Right lung (tissue), 2 donors: ENCODE measurements at regions not wholly inside any gene's neighbourhood (a gene's known extent, or its start where the extent isn't known, plus 50 kb on each side); places are given as distances from the start of the nearest gene placed in this dataset.

Source experiments
- DNase-seq, 2 donors: peaks; one replicate each; pipeline ENCODE4 v3.0.0-alpha.2; 2013

DNA sequence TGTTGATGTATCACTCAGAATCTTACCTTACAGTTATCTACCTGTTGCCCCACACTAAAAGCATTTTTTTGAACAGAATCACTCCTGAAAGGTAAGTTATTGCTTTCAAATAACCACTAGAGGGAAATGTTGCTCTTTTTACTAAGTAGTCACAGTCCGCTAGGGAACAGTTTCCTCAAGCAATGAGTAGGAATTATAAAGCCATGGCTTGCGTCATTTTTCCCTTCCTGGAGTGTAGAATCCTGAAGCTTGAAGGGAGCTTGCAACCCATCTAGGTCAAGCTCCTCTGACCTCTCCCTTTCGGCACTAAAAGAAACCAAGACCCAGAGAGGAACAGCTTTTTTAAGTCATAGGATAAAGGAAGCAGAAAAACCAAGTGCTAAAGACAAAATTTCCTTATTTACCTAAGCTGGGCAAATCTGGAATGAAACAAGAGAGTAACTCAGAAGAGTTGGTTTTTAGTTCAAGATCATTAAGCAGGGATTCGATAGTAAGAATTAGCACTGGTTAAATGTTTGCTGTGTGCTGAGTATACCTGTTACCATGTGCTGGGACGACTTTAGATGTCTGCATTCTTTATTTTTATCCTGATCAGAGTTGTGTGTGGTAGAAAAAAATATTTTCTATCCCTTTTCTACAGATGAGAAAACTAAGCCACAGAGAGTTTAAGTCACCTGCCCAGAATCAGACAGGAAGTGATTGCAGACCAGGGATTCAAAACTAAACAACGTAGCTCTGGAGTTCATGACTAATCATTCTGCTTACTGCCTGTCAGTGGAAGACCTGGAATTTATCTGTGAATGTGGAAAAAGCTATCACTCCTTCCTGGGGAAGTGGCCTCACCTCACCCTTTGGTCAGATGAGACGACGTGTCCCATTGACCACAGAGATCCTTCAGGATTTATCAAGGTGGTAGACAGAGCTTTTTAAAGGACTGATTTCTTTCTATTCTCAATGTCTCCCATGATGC is 631.5 kb downstream of the RAB28 start:
- DNase-seq = peak; percentile 32 to 46

DNA sequence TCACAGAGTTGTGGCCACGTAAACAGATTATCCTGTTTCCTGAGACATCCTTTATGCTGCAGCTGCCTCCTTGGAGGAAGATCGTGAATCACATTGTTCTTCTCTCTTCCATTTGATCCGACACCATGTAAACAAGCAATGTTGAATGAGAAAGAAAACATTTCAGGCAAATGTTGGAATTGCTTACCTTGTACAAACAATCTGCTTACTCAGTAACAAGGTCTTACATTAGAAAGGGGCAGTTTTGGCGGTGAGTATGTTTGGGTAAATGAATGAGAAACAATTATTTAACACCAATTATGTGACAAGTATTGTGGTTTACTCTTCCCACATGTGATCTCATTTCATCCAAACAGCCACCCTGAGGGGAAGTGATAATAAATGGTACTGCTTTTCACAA is 637.8 kb downstream of the RAB28 start:
- no peak for DNase-seq

GRCh38 chr4:12844141-12844540 is 640.0 kb downstream of the RAB28 start:
- DNase-seq = no peak

DNA sequence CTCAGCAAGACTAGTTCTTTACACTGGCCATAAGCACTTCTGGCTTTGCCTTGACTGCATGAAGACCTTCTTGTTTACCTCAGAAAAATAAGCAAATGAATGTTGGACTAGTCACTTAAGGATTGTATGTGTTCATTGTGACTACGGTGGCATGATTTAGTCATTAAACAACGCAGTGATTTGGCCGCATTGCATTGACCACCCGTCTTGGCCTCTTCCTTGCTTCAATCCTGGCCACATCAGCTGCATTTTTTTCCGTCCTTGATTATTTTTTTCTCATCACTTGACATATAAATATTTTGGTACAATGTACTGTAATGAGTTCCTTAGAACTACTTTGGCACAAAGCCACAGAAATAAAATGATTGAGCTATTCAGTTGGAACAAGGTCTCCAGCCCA is 656.2 kb downstream of the RAB28 start:
- DNase-seq = no peak

- DNase-seq = no peak
Observed at GRCh38 chr4:12791536-12791935, 692.6 kb downstream of the RAB28 start.

DNA sequence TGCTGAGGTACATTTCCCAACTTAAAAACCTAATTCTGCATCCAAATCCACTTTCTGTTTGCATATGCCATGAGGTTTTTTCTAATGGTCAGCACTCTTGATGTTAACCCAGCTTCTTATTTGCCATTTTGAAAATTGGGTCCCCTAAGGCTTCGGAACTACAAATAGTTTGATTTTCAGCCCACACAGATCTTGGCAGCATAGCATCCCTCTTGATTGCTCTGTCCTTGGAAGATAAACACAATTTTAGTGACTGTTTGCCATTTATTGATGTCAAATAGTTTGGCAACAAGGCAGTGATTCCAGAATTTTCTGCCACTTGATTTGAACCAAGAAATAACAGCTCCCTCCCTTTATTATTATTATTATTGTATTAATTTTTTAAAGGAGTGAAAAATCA is 696.9 kb downstream of the RAB28 start:
- DNase-seq = no peak

- DNase-seq = no peak
Observed at GRCh38 chr4:12778706-12779105, 705.4 kb downstream of the RAB28 start.

GRCh38 chr4:12778191-12778590 is 705.9 kb downstream of the RAB28 start:
- no peak for DNase-seq

- no peak for DNase-seq
Observed at GRCh38 chr4:12770351-12770750, 713.8 kb downstream of the RAB28 start.

DNA sequence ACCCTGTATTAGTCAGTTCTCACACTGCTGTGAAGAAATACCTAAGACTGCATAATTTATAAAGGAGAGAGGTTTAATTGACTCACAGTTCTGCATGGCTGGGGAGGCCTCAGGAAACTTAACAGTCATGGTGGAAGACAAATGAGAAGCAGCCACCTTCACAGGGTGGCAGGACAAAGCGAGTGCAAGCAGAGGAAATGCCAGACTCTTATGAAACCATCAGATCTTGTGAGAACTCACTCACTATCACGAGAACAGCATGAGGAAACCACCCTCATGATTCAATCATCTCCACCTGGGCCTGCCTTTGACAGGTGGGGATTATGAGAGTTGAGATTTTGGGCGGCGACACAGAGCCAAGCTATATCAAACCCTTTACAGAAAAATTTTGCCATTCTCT is 722.4 kb downstream of the RAB28 start:
- DNase-seq = no peak

DNA sequence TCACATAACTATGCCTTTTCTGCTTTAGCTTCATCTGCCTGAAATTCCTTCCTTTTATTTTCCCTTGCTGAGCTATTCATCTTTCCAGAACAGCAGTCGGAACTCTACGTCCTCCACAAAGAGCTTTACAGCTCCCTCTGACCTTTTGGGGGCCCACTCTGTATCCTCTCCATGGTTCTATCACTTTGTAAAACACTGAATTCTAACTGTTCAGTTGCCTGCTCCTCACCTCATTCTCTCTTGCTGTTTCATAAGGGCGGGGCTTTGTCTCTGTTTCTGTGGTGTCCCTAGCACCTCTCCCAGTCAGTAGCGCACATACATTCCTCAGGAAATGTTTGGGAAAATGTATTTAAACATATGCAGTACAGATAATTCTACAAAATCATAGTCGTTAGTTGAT is 737.0 kb downstream of the RAB28 start:
- DNase-seq = no peak

- no peak for DNase-seq
Observed at GRCh38 chr4:12746221-12746620, 737.9 kb downstream of the RAB28 start.

DNA sequence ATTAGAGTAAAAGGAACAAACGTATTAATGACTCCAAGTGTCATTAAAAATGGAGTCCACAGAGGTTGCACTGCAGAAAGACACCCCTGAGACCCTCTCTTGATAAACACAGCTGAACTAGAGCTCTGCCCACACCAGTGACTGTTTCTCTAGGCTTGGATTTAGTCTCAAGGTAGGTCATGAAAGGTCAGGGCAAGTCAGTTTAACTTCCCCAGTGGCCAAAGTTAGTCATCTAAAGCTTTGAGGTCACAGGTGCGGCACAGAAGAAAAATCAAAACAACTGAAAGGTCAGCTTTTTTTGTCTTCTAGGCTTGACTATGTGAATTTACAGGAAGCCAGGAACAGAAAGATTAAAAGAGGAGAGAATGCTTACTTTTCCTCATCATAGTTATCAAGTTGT is 749.6 kb downstream of the RAB28 start:
- no peak for DNase-seq

DNA sequence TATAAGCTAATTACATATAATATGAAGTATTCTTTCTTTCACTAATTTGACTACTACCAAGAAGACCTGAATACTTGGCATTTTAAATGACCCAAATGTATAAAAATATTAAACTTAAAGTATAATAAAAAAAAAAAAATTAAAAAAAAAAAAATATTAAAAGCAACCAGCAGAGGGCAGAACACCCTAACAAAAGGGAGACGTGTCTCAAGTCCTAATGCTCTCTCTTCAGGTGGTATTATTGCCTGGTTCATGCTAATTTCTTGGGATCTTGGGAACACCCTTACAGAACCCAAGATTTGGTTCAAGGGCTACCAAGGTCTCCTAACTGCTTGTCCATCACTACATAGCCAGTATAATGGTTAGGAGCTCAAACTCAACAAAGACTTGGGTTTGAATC is 754.8 kb downstream of the RAB28 start:
- DNase-seq = no peak

DNA sequence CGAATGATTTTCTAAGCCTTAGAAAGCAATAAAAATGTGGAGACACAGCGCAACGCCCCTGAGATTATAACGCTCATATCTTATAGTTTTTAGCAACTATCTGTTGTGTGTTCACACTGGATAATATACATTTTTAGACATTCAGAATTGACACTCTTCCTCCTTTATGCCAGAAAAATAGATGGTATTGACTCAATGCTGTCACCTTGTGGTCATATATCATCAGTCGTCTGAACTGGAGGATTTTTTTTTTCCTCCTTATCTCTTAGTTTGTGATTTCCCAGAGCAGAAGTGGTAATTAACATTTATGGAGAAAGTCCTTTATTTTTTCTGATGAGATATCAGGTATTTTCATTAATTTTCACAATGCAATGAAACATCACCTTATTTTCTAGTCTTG is 759.6 kb downstream of the RAB28 start:
- no peak for DNase-seq

GRCh38 chr4:12723849-12724447 is 760.2 kb downstream of the RAB28 start:
- DNase-seq = no peak

- no peak for DNase-seq
Observed at GRCh38 chr4:12716896-12717295, 767.2 kb downstream of the RAB28 start.

DNA sequence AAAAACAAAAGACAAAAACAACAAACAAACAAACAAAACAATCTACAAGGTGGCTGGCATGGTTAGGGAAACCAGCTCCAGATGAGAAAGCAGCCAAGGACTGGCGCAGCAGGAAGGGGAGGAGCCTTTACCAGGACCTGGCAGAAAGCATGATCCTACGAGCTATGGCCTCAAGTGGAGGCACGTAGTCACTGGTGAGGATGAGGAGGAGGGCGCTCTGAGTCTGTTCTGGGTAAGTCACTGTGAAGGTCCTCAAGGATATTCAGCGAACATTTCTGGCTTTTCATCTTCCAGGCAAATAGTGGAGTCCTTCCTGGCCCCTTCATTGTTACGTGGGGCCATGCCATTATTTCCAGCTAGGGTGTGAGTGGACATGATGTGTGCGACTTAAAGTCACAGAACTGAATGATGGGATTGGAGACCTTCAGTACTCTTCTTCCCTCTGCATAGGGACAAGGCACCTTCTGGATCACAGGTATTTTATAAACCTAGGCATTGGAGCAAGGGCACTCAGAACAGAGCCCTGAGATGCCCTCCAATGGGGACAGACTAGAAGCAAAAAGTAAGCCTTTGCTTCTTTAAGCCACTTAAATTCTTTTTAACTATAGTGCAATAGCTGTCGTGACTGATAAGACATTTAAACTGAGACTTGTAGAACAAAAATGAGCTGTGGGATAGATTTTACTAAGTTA is 771.3 kb downstream of the RAB28 start:
- DNase-seq = no peak

- DNase-seq = no peak
Observed at GRCh38 chr4:12707381-12708175, 776.6 kb downstream of the RAB28 start.

DNA sequence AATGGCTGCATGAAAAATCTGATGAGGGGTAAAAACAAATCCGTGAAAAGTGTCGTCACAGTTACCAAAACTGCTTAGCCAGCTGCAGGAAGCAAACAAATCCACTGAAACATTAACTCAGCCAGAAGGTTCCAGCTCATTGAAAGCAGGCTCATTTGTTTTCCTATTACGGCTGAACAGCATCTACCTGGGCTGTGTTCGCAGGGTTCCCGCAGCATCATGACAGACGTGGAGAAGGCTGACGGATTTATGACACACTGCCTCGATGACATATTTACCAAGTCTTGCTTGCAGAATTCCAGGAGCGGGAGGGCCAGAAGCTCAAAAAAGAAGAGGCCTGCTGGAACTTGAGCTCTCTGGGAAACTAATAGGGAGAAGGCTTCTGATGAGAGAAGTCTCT is 781.1 kb downstream of the RAB28 start:
- DNase-seq = no peak

DNA sequence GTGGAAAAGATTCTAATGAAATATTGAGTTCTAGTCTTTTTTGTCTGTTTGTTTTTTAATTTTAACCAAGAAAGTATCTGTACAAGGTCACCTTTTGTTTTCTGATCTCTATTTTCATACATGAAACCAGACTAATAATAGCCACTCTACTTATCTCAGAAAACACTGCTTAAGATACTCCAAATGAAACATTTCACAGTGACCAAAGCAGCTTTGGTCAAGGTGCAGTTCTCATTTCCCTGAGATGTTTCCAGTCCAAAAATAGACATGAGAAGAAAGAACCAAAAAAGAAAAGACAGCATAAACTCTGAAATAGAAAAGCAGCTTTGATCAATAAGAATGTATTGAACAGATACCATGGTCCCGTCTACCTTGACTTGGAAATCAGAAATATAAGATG is 782.8 kb downstream of the RAB28 start:
- DNase-seq = no peak

- no peak for DNase-seq
Observed at GRCh38 chr4:12697970-12698369, 786.2 kb downstream of the RAB28 start.
